HL-60 (cell line): ENCODE measurements at regions not wholly inside any gene's neighbourhood (a gene's known extent, or its start where the extent isn't known, plus 50 kb on each side); places are given as distances from the start of the nearest gene placed in this dataset.

Experiments
- GABPA ChIP-seq: IDR thresholded peaks from 2 replicates; pipeline ENCODE4 v1.6.1; 2012; ENCODE audit warnings: low read depth
- POLR2AphosphoS5 ChIP-seq: IDR thresholded peaks from 2 replicates; pipeline ENCODE4 v1.6.1; 2012; ENCODE audit warnings: low read depth
- SPI1 ChIP-seq: IDR thresholded peaks from 2 replicates; pipeline ENCODE4 v1.6.1; 2012; ENCODE audit warnings: low read depth, mild to moderate bottlenecking, borderline replicate concordance
- TF ChIP-seq, protein P1 (sequence below): IDR thresholded peaks from one replicate; pipeline ENCODE4 v1.5.1; 2011; ENCODE audit warnings: low read length, control low read depth, inconsistent platforms; ENCODE audit not compliant: insufficient read depth
- TF ChIP-seq, protein P2 (sequence below): IDR thresholded peaks from 2 replicates; pipeline ENCODE4 v1.6.1; 2012; ENCODE audit warnings: low read depth; ENCODE audit not compliant: insufficient replicate concordance

DNA sequence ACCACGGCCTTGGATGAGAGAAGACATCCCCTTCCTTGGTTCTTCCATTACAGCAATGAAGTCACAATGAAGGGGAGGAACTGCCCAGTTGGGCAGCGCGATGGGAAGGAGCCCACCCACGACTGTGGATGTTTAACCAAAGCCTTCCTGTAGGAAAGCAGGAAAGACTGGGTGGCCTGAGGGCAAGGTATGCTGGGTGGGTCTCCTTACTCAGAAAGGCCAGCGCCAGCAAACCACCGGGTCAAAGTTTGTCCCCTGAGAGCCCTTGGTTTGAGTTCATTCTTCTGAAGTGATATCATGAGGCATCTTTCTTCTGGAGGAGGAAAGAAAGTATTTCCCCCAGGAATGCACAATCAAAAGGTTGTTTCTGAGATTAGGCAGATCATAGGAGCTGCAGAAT, 105.2 kb downstream of the C16orf95 start:
- TF ChIP-seq, protein P1, sequence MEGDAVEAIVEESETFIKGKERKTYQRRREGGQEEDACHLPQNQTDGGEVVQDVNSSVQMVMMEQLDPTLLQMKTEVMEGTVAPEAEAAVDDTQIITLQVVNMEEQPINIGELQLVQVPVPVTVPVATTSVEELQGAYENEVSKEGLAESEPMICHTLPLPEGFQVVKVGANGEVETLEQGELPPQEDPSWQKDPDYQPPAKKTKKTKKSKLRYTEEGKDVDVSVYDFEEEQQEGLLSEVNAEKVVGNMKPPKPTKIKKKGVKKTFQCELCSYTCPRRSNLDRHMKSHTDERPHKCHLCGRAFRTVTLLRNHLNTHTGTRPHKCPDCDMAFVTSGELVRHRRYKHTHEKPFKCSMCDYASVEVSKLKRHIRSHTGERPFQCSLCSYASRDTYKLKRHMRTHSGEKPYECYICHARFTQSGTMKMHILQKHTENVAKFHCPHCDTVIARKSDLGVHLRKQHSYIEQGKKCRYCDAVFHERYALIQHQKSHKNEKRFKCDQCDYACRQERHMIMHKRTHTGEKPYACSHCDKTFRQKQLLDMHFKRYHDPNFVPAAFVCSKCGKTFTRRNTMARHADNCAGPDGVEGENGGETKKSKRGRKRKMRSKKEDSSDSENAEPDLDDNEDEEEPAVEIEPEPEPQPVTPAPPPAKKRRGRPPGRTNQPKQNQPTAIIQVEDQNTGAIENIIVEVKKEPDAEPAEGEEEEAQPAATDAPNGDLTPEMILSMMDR, result no peak
- no peak for TF ChIP-seq POLR2AphosphoS5
- no peak for TF ChIP-seq GABPA
- TF ChIP-seq SPI1, result no peak
- TF ChIP-seq, protein P2, sequence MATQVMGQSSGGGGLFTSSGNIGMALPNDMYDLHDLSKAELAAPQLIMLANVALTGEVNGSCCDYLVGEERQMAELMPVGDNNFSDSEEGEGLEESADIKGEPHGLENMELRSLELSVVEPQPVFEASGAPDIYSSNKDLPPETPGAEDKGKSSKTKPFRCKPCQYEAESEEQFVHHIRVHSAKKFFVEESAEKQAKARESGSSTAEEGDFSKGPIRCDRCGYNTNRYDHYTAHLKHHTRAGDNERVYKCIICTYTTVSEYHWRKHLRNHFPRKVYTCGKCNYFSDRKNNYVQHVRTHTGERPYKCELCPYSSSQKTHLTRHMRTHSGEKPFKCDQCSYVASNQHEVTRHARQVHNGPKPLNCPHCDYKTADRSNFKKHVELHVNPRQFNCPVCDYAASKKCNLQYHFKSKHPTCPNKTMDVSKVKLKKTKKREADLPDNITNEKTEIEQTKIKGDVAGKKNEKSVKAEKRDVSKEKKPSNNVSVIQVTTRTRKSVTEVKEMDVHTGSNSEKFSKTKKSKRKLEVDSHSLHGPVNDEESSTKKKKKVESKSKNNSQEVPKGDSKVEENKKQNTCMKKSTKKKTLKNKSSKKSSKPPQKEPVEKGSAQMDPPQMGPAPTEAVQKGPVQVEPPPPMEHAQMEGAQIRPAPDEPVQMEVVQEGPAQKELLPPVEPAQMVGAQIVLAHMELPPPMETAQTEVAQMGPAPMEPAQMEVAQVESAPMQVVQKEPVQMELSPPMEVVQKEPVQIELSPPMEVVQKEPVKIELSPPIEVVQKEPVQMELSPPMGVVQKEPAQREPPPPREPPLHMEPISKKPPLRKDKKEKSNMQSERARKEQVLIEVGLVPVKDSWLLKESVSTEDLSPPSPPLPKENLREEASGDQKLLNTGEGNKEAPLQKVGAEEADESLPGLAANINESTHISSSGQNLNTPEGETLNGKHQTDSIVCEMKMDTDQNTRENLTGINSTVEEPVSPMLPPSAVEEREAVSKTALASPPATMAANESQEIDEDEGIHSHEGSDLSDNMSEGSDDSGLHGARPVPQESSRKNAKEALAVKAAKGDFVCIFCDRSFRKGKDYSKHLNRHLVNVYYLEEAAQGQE, result no peak
